NCI-H2196 treated with DMSO at 0.1 percent for 48 hours (cell line): ENCODE measurements at regions not wholly inside any gene's neighbourhood (a gene's known extent, or its start where the extent isn't known, plus 50 kb on each side); places are given as distances from the start of the nearest gene placed in this dataset.
"Not testable (repeated sequence)": the region's sequence is repeated elsewhere in the genome, so short reads cannot be mapped to it uniquely, and the experiment has no call there.

ENCODE experiments used
- DNase-seq: peaks from one replicate; lab custom pipeline; 2025; ENCODE audit not compliant: unreplicated experiment; lab: John Stamatoyannopoulos, UW

GRCh38 chr12:97784904-97785303, 322.3 kb downstream of the RMST start:
- DNase-seq = no peak

DNA sequence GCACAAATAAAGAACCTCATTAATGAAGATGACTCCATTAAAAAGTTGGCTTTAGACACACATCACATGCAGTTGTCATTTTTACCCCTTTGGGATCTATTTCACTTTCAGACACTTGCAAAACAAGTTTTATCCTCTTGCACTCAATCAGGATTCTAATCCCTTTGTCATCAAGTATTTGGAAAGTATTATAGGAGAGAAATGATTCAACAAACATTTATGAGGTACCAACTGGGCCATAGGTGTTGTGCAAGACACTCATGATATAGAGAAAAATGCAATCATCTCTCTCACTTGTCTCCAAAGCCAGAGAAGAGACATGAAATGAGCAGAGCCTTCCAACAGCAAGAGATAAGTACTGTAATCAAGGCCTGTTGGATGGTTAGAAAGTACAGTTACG, 327.7 kb downstream of the RMST start:
- DNase-seq = no peak

DNA sequence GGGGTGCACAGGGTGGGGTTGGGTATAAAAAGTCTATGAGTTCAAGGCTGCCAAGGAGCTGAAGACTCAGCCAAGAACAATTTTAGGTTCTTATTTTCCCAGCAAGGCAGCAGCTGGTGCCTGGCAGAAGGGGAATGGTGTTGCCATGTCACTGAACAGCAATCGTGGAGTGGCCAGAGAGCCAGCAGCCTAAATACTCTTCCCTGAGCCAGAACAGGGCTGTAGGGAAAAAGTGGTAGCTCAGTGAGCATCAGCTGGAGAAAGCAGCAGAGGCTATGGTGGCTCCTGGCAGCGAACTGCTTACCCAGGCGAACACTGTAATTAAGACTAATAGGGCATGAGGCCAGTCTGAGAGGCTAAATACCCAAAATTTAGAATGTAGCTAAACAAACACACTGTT, 334.9 kb downstream of the RMST start:
- no peak for DNase-seq

DNA sequence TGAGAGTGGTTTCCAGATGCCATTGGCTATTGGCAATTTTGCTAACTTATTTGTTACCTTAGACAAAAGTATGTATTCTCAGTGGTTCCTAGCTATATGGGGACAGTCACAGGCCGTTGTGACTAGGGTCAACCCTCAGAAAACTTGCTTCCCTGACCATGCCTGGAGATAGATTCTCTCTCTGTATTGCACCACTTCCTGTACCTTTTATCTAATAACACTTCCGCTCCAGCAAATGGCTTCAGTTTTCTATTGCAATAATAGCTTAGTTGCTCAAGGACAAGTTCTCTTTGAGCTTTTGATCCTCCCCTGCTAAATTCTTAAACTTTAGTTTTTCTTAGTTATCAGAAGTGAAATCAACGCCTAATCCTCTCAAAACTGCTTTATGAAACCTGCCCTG, 338.0 kb downstream of the RMST start:
- DNase-seq = no peak

DNA sequence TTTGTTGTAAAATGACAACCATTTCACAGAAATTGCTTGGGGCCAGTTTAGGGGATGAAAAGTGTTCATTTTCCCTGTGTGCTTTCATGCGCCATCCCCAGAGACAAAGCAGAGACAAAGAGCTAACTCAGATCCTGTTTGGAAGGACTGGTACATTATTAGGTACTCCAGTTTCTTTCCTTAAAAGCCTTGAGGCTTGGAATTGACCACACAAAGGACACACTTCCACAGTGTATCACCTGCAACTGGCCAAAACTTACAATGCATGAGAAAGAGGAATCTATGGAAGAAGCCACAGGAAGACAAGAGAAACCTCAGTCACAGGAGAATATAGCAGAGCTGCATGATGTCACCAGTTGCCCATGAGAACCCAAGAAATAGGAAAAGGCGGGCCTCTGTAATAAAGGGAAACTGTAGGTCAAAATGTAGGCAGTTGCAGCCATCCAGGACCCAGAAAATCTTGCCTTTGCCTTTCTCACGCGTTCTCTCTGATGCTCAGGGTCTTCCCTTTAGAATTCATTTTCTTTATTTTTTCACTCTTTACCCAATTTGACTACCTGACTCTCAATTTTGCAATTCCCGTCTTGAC, 339.0 kb downstream of the RMST start:
- DNase-seq = no peak

- DNase-seq = no peak
Measured at GRCh38 chr12:97805146-97805545, 342.5 kb downstream of the RMST start.

DNA sequence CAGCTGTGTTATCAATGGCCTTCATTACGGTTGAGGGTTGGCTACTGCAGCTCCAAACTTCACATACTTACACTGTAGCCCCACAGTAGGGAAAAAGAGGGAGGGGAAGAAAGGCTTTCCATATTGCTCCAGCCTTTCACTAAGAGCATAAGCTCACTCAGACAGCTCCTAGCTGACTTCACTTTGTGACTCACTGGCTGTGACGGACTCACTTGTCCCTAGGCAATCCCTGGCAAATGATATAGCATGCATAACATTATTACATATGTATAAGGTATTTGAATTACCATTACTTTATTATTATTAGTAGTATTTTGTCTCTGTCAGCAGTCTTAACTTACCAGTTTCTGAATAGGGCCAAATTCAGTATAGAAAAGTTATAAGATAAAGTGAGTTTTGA, 350.7 kb downstream of the RMST start:
- no peak for DNase-seq

- DNase-seq = no peak
Measured at GRCh38 chr12:97821806-97822205, 359.2 kb downstream of the RMST start.

- DNase-seq = no peak
Measured at GRCh38 chr12:97835541-97835940, 372.9 kb downstream of the RMST start.

- no peak for DNase-seq
Measured at GRCh38 chr12:97837401-97837800, 374.8 kb downstream of the RMST start.

DNA sequence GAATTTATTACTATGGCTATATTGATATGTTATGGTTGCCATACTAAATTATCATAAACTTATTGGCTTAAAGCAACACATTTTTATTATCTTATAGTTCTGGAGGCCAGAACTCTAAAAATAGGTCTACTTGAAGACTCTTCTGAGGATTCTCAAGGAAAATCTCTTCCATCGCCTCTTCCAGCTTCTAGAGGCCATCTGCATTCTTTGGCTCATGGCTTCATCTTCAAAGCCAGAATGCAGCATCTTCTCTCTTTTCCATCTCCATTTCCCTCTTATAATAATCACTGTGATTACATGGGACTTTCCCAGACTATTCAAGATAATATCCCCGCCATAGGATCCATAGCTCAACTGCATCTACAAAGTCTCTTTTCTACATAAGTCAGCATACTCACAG, 385.4 kb downstream of the RMST start:
- no peak for DNase-seq

DNA sequence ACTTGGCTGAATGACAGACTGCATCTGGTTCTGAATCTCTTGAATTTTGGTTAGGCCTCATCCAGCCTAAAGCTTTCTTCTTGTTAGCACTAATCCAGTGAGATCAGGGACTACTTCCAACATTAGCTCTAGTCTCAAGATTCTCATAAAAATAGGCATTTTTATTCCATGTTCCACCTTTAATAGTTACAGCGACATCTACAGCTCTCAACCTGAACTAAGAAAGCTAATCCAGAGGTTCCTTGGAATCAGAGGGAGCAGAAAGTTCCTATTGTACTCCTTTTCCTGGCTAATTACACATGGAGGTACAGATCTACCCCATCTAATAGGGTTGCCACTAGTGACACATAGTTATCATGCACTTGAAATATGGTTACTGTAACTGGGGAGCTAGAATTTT, 391.9 kb downstream of the RMST start:
- DNase-seq = no peak

DNA sequence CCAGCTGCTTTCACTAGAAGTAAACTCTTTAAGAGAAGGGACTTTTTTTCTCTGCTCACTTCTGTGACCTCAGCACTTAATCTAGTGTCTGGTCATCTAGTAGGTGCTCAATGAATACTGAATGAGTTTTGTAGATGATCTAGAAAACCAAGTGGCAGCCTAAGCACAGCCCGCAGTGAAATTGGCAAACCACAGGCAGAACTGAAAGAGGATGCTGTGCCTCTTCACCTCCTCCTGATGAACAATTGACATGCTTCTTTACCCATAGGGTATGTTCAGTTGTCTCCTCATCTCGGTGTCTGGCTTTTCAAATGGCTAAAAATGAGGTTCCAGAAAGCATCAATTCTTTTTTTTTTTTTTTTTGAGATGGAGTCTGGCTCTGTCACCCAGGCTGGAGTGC, 399.5 kb downstream of the RMST start:
- DNase-seq = no peak

GRCh38 chr12:97875064-97875463, 412.5 kb downstream of the RMST start:
- no peak for DNase-seq

GRCh38 chr12:97876780-97877179, 414.2 kb downstream of the RMST start:
- no peak for DNase-seq

- DNase-seq = no peak
Measured at GRCh38 chr12:97877404-97877803, 414.8 kb downstream of the RMST start.

- DNase-seq = no peak
Measured at GRCh38 chr12:97886511-97887176, 424.0 kb downstream of the RMST start.

GRCh38 chr12:97897881-97898280, 435.3 kb downstream of the RMST start:
- DNase-seq = not testable (repeated sequence)

DNA sequence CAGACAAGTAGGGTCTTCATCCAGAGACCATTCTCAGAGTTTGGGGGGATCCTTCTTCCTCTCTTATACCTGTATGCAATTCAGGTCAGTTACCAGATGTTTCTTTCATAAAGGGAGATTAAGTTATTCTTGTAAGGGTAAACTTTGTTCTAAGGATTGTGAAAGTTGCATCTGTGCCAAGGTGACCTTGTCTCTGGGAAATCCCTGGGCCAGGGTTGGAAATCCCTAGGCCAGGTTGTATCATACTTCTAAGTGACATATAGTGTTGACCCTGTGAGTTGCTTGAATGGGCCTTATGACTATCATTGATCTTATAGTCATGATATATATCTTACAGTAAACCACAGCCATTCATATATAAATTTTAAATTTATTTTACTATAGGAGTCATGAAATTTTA, 436.9 kb downstream of the RMST start:
- DNase-seq = no peak

DNA sequence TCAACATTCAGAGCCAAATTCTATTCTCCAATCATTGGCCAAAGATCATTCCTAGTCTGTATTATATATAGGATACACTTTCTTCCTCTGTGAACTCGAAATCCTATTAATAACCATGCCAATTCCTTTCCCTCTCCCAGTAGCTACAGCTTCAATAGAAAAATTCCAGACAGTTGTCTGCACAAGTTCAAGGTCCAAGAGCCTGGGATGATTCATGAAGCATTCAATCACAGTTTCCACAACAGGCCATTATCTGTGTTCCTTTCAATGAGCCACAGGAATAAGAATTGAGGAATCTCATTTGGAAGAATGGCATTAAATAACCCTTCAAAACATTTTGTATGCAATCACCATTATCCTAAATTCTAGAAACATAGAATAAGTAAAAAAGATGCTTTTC, 437.4 kb downstream of the RMST start:
- DNase-seq = no peak

DNA sequence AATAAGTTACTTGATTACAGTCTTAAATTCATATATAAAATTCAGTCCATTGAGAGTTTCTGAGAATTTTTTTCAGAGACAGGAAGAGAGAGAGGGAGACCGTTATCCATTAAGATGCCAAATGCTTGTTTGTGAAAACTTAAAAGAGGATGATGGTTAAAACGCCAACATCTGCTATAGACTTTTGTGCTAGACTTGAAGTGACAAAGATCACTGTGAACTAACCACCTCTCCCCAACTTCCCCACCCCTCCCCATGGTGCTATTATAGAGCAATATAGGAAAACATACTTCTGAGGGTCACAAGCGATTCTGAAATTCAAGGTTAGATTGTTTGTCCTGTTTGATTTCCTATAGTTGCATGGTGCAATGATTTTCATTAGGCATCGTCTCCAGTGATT, 440.8 kb downstream of the RMST start:
- DNase-seq = no peak

DNA sequence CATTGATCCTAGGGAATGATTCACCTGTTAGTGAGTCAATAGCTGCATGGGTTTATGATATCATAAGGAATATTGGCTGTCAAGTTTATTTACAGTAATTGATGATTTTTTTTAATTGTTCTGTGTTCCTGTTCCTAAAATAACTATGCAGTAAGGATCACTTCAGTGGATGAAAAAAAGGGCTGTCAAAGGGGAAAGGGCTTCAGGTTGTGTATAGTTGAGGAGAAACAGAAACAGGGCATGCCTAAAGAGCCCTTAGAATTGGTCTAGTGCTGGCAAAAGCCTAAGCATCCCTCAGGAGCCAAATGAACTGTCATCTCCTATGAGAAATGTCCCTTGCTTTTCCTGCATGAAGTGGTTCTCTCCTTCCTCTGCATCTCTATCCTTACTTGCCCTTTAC, 444.9 kb downstream of the RMST start:
- no peak for DNase-seq

GRCh38 chr12:97910559-97910958, 448.0 kb downstream of the RMST start:
- DNase-seq = no peak
